ENCODE measurements at regions not wholly inside any gene's neighbourhood (a gene's known extent, or its start where the extent isn't known, plus 50 kb on each side); places are given as distances from the start of the nearest gene placed in this dataset.

DNA sequence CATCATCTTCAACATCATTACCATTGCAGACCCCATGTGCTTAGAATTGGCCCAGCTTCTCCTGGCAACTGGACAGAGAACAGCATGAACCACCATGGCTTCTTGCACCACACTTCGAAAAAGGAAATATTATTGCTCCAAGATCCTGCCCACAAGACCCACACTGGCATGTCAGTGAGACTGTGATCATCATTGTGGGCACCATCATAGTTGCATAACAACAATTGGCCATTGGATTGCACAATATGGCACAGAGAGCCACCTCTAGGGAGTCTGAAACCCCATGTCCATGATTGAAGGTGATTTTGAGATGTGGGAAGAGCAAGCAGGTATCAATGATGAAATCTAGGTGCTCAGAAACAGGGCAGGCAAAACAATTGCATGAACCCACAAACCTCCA, 918.9 kb downstream of the GRID1 start:
- Mint-ChIP-seq H3K9me3 (peaks cover 3% of the 10 kb centered on the region), H3K4me1 (peaks cover 4% of the 10 kb centered on the region), H3K4me3 (no peak overlapping the region), H3K27me3 (ENCODE audit: low read depth) (peaks cover 2% of the 10 kb centered on the region), H3K36me3 (no peaks in the 10 kb centered on the region), H3K27ac (no peak overlapping the region)
- DNase-seq (ENCODE audit: low spot score in 2 of 2, unreplicated experiment in 2 of 2), result no peak
- TF ChIP-seq, protein P1, sequence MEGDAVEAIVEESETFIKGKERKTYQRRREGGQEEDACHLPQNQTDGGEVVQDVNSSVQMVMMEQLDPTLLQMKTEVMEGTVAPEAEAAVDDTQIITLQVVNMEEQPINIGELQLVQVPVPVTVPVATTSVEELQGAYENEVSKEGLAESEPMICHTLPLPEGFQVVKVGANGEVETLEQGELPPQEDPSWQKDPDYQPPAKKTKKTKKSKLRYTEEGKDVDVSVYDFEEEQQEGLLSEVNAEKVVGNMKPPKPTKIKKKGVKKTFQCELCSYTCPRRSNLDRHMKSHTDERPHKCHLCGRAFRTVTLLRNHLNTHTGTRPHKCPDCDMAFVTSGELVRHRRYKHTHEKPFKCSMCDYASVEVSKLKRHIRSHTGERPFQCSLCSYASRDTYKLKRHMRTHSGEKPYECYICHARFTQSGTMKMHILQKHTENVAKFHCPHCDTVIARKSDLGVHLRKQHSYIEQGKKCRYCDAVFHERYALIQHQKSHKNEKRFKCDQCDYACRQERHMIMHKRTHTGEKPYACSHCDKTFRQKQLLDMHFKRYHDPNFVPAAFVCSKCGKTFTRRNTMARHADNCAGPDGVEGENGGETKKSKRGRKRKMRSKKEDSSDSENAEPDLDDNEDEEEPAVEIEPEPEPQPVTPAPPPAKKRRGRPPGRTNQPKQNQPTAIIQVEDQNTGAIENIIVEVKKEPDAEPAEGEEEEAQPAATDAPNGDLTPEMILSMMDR (IDR thresholded peaks at IDR 0.05; ENCODE audit: unreplicated experiment), result no peak

DNA sequence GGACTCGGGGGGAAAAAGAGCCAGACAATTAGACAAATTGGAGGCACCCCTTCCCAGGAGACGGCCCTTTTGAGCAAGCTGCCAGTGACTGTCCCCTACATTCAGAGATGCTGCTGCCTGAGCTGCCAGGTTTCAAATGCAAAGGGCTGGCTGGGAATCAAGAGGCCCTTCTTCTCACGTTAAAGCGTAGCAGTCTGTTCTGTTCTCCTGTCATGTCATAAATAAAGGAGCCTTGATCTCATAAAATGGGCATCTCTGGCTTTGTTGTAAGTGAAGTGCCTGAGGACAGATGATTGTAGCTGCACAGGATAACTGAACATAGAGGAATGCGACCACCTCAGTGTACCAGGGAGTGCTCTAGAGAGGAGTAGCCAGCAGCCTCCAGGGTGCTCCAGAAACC, 917.9 kb downstream of the GRID1 start:
- Mint-ChIP-seq H3K9me3 (peaks cover 3% of the 10 kb centered on the region), H3K27ac (no peak overlapping the region), H3K27me3 (ENCODE audit: low read depth) (peaks cover 10% of the 10 kb centered on the region), H3K36me3 (no peaks in the 10 kb centered on the region), H3K4me1 (peaks cover 4% of the 10 kb centered on the region), H3K4me3 (no peak overlapping the region)
- TF ChIP-seq, protein P1 (IDR thresholded peaks at IDR 0.05; ENCODE audit: unreplicated experiment), result no peak
- no peak for DNase-seq (ENCODE audit: low spot score in 2 of 2, unreplicated experiment in 2 of 2)

DNA sequence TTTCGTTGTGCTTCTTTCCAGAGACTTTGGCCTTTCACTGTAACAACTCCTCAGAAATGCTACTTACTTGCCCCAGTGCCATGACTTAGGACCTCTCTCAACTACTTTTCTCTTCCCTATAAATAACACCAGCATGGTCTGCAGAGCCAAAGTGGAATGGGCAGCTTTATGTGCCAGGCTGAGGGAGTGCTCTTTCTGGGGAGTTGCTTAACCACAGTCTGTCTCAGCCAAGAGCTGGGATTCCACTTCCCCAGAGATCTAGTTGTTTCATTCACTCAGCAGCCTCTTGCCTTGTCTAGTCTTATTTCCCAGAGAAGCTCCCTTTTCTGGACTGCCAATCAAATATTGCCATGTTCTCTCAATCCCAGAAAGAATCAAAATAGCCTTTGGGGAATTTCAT, 912.2 kb downstream of the GRID1 start:
- H3K36me3 Mint-ChIP-seq, result no peaks in the 10 kb centered on the region
- H3K27ac Mint-ChIP-seq, result no peak overlapping the region
- peaks cover 3% of the 10 kb centered on the region for H3K9me3 Mint-ChIP-seq
- no peak for DNase-seq (ENCODE audit: low spot score in 2 of 2, unreplicated experiment in 2 of 2)
- peaks cover 21% of the 10 kb centered on the region for H3K4me1 Mint-ChIP-seq
- peaks cover 24% of the 10 kb centered on the region for H3K27me3 Mint-ChIP-seq (ENCODE audit: low read depth)
- TF ChIP-seq, protein P1 (IDR thresholded peaks at IDR 0.05; ENCODE audit: unreplicated experiment), result no peak
- H3K4me3 Mint-ChIP-seq, result no peak overlapping the region

DNA sequence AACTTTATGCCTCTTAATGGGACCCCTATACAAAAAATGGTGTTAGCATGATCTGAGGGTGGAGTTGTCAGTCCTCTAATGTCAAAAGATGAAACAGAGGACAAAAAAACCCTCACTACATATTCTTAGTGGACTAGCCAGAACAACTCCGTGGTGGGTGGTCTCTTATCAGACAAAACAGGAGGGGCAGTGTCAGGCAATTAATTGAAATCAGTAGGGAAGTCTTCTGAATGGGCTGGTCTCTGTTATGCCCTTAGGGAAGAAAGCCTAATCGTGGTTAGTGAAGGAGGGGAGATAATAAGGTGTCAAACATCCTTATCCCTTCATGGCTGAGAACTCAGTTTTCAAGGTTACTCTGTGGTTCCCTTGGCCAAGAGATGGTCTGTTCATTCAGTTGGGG, 909.4 kb downstream of the GRID1 start:
- no peak overlapping the region for H3K27ac Mint-ChIP-seq
- H3K27me3 Mint-ChIP-seq (ENCODE audit: low read depth), result peaks cover 22% of the 10 kb centered on the region
- TF ChIP-seq, protein P1 (IDR thresholded peaks at IDR 0.05; ENCODE audit: unreplicated experiment), result no peak
- no peak for DNase-seq (ENCODE audit: low spot score in 2 of 2, unreplicated experiment in 2 of 2)
- peaks cover 21% of the 10 kb centered on the region for H3K4me1 Mint-ChIP-seq
- no peaks in the 10 kb centered on the region for H3K9me3 Mint-ChIP-seq
- H3K36me3 Mint-ChIP-seq, result no peaks in the 10 kb centered on the region
- H3K4me3 Mint-ChIP-seq, result no peak overlapping the region

DNA sequence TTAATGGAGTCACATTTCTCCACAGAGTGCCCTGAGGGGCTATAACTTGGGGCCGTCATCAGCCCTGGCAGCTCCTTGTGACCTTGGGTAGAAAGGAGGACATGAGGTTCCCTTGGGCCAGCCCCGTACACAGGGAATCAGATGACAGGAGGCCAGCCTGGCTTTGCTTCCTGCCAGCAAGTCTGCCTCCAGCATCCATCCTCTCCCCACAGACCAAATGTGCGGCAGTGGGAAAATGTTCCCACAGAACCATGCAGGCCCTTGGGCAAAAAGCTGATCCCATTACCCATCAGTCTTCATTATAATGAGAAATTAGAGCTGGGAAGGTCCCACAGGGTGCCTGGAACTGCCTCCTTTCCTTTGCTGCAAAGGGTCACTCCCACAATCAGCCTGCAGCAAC, 908.3 kb downstream of the GRID1 start:
- no peak overlapping the region for H3K4me3 Mint-ChIP-seq
- no peaks in the 10 kb centered on the region for H3K9me3 Mint-ChIP-seq
- H3K27ac Mint-ChIP-seq, result peak overlapping the region; percentile 39
- TF ChIP-seq, protein P1 (IDR thresholded peaks at IDR 0.05; ENCODE audit: unreplicated experiment), result no peak
- no peak for DNase-seq (ENCODE audit: low spot score in 2 of 2, unreplicated experiment in 2 of 2)
- H3K4me1 Mint-ChIP-seq, result peaks cover 21% of the 10 kb centered on the region
- H3K27me3 Mint-ChIP-seq (ENCODE audit: low read depth), result peaks cover 17% of the 10 kb centered on the region
- H3K36me3 Mint-ChIP-seq, result no peaks in the 10 kb centered on the region

DNA sequence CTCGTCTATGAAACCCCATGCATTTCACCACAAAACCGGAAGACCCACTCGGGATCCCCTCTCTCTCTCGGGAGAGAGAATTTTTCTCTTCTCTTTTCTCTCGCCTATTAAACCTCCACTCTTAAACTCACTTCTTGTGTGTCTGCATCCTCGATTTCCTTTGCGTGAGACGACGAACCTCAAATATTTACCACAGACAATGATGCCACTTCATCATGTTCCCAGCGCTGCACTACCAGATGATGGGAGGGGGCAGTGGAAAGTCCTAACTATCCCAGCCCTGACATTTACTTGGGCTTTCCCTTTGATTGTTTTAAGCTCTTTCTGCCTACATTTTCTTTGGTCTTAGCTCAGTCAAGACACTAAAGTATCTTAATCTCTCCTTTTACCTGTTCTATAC, 906.7 kb downstream of the GRID1 start:
- H3K4me3 Mint-ChIP-seq, result no peak overlapping the region
- peaks cover 5% of the 10 kb centered on the region for H3K27me3 Mint-ChIP-seq (ENCODE audit: low read depth)
- no peaks in the 10 kb centered on the region for H3K36me3 Mint-ChIP-seq
- TF ChIP-seq, protein P1 (IDR thresholded peaks at IDR 0.05; ENCODE audit: unreplicated experiment), result no peak
- DNase-seq (ENCODE audit: low spot score in 2 of 2, unreplicated experiment in 2 of 2), result no peak
- peaks cover 21% of the 10 kb centered on the region for H3K4me1 Mint-ChIP-seq
- H3K27ac Mint-ChIP-seq, result no peak overlapping the region
- H3K9me3 Mint-ChIP-seq, result no peaks in the 10 kb centered on the region

Data from mesothelial cell of epicardium (in vitro differentiated cells).